HT1080 (cell line): ENCODE measurements at regions not wholly inside any gene's neighbourhood (a gene's known extent, or its start where the extent isn't known, plus 50 kb on each side); places are given as distances from the start of the nearest gene placed in this dataset.
"Not testable (repeated sequence)": the region's sequence is repeated elsewhere in the genome, so short reads cannot be mapped to it uniquely, and the experiment has no call there.

ENCODE experiments used
- DNase-seq: peaks from one replicate; pipeline ENCODE4 v3.0.0-alpha.2; 2015; ENCODE audit warnings: low read depth

GRCh38 chr4:135072553-135072952, 871.0 kb upstream of the PABPC4L start:
- DNase-seq, result no peak

- peak; percentile 72 for DNase-seq
Measured at GRCh38 chr4:135065366-135065765, 863.8 kb upstream of the PABPC4L start.

GRCh38 chr4:135050086-135050717, 848.6 kb upstream of the PABPC4L start:
- DNase-seq, result peak; percentile 34

GRCh38 chr4:135032670-135033069, 831.1 kb upstream of the PABPC4L start:
- no peak for DNase-seq

GRCh38 chr4:135015771-135016170, 814.2 kb upstream of the PABPC4L start:
- no peak for DNase-seq

GRCh38 chr4:135007400-135007799, 805.8 kb upstream of the PABPC4L start:
- DNase-seq, result no peak

- no peak for DNase-seq
Measured at GRCh38 chr4:134999169-134999568, 797.6 kb upstream of the PABPC4L start.

GRCh38 chr4:134961963-134962362, 760.4 kb upstream of the PABPC4L start:
- DNase-seq, result no peak

GRCh38 chr4:134958862-134959261, 757.3 kb upstream of the PABPC4L start:
- no peak for DNase-seq

GRCh38 chr4:134955059-134955458, 753.5 kb upstream of the PABPC4L start:
- no peak for DNase-seq

- no peak for DNase-seq
Measured at GRCh38 chr4:134952775-134953174, 751.2 kb upstream of the PABPC4L start.

GRCh38 chr4:134952305-134952704, 750.7 kb upstream of the PABPC4L start:
- no peak for DNase-seq

GRCh38 chr4:134948110-134948642, 746.6 kb upstream of the PABPC4L start:
- DNase-seq, result no peak

- DNase-seq, result no peak
Measured at GRCh38 chr4:134944115-134944514, 742.5 kb upstream of the PABPC4L start.

- no peak for DNase-seq
Measured at GRCh38 chr4:134936014-134936413, 734.4 kb upstream of the PABPC4L start.

GRCh38 chr4:134935320-134935719, 733.7 kb upstream of the PABPC4L start:
- peak; percentile 41 for DNase-seq

GRCh38 chr4:134934036-134934808, 732.6 kb upstream of the PABPC4L start:
- DNase-seq, result no peak

GRCh38 chr4:134915355-134915754, 713.8 kb upstream of the PABPC4L start:
- no peak for DNase-seq

- not testable (repeated sequence) for DNase-seq
Measured at GRCh38 chr4:134914250-134914649, 712.7 kb upstream of the PABPC4L start.

GRCh38 chr4:134911941-134912340, 710.4 kb upstream of the PABPC4L start:
- no peak for DNase-seq

GRCh38 chr4:134906404-134907023, 704.9 kb upstream of the PABPC4L start:
- peak; percentile 34 for DNase-seq

GRCh38 chr4:134905061-134905460, 703.5 kb upstream of the PABPC4L start:
- no peak for DNase-seq
